ENCODE measurements at regions not wholly inside any gene's neighbourhood (a gene's known extent, or its start where the extent isn't known, plus 50 kb on each side); places are given as distances from the start of the nearest gene placed in this dataset.

DNA sequence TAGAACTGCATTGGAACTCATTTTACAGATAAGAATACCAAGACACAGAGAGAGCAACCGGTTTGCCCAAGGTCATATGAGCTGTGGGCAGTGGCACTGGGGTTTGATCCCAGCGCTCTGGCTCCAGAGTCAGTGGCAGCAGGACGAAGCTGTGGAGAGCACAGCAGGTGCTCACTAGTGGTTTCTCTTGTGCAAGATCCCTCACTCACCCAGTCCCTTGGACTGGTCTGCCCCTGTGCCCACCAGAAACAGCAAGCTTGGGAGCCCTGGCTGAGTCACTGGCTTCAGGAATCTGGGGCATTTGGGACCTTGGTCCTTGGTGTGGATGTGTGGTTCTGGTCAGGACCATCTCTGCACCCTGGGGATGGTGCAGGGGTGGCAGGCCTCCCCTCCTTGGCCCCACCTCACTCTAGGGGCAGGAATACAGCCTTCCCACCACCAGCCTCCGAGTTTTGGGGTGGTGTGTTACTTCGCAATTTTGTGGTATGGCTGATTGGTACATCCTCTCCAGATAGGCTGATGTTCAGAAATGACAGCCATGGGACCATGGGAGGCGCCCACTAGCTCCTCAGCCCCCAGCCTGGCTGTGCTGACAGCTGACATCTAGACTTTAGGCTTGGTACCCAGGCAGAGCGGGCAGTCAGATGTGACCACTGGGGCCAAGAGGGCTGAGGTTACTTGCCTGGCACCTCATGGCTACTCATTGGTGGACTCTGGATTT is 104.6 kb downstream of the LSM3 start:
- TF ChIP-seq, protein P1, sequence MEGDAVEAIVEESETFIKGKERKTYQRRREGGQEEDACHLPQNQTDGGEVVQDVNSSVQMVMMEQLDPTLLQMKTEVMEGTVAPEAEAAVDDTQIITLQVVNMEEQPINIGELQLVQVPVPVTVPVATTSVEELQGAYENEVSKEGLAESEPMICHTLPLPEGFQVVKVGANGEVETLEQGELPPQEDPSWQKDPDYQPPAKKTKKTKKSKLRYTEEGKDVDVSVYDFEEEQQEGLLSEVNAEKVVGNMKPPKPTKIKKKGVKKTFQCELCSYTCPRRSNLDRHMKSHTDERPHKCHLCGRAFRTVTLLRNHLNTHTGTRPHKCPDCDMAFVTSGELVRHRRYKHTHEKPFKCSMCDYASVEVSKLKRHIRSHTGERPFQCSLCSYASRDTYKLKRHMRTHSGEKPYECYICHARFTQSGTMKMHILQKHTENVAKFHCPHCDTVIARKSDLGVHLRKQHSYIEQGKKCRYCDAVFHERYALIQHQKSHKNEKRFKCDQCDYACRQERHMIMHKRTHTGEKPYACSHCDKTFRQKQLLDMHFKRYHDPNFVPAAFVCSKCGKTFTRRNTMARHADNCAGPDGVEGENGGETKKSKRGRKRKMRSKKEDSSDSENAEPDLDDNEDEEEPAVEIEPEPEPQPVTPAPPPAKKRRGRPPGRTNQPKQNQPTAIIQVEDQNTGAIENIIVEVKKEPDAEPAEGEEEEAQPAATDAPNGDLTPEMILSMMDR (IDR thresholded peaks at IDR 0.05; ENCODE audit: low read depth, low read length), result no peak
- DNase-seq (ENCODE audit: low read depth in 2 of 2), result no peak

DNA sequence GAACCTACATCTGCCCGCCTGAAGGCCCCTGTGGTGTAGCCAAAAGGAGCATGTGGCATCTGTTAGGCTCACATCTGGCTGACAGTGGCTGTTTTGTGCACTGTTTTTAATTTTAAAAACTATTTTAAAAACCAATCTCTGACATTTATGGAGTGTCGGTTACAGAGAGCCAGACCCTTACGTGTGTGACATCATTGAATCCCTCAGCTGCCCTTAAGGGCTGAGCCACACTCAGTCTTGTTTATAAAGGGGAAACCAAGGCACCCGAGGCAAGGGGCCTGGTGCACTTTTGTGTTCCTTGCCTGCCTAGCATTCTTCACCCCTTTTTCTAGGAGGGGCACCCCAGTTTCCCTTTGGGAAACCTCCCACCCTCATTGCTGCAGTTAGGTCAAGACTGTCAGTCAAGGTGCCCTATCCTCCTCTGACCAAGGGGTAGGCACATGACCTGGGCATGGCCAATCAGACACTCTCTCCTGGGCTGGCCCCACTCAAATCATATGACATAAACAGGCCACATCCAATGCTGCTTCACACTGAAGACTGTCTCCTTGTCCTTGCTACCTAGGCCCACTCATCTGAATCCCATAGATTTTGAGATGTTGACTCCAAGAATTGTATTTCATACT is 105.3 kb downstream of the LSM3 start:
- TF ChIP-seq, protein P1 (IDR thresholded peaks at IDR 0.05; ENCODE audit: low read depth, low read length), result no peak
- H3K4me3 ChIP-seq (replicated peaks in 1 of 2; ENCODE audit: low read depth in 2 of 2, low read length in 2 of 2), result no peak overlapping the region
- DNase-seq (ENCODE audit: low read depth in 2 of 2), result no peak

More for the DNA sequence above, 104.6 kb downstream of the LSM3 start:
- no peak overlapping the region for H3K4me3 ChIP-seq (replicated peaks in 1 of 2; ENCODE audit: low read depth in 2 of 2, low read length in 2 of 2)

DNA sequence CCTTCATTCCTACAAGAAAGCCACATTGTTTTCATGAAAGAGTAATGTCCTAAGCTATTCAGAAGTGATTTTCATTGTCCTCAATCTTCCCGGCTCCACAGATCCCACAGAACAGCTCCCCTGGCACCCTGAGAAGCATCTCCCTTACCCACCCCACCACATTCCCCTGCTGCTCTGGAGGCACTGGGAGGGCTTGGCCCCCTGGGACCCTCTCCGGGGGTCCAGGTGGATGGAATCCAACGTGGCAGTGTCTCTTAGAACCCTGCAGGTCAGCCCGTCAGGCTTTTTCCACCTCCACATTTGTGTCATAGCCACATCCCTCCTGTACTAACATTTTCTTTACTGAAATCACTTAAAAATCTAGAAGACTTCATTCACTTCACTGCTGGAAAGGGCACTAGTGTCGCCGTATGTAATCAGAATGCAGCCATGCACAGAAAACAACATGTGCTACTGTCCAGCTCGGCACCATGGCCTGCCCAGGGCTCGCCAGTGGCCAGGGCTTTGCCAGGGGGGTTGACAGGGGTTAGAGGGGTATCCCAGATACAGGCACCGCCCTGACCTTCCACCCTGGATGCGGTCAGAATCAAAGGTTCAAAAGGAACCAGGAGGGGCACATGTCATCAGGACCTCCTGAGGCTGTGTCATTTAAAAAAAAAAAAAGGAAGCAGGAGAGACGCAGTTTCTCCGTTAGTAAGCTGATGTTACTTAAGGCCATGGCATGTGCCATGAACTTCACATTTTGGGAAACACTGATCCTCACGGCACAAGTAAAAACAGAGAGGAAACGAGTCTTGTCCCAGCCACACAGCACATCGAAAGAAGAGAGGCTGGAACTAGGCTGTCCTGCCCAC is 106.3 kb downstream of the LSM3 start:
- no peak overlapping the region for H3K4me3 ChIP-seq (replicated peaks in 1 of 2; ENCODE audit: low read depth in 2 of 2, low read length in 2 of 2)
- TF ChIP-seq, protein P1 (IDR thresholded peaks at IDR 0.05; ENCODE audit: low read depth, low read length), result no peak
- DNase-seq (ENCODE audit: low read depth in 2 of 2), result no peak

DNA sequence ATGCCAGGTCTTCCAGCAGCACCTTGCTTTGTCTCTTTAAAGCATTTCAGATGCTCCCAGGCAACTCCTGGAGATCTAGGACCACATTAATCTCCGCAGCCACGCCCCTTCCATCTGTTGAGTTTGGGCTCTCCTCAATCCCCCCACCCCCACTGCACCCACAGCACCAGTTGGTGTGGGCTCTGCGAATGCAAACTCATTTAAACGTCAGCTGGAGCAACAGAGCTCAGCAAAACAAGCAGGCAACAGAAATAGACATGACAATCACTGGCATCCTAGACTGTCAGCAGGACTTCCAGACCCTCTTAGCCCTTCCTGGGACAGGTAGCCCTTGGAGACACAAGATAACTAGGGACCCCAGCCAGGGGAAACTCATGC is 106.9 kb downstream of the LSM3 start:
- no peak overlapping the region for H3K4me3 ChIP-seq (replicated peaks in 1 of 2; ENCODE audit: low read depth in 2 of 2, low read length in 2 of 2)
- DNase-seq (ENCODE audit: low read depth in 2 of 2), result no peak
- TF ChIP-seq, protein P1 (IDR thresholded peaks at IDR 0.05; ENCODE audit: low read depth, low read length), result no peak

DNA sequence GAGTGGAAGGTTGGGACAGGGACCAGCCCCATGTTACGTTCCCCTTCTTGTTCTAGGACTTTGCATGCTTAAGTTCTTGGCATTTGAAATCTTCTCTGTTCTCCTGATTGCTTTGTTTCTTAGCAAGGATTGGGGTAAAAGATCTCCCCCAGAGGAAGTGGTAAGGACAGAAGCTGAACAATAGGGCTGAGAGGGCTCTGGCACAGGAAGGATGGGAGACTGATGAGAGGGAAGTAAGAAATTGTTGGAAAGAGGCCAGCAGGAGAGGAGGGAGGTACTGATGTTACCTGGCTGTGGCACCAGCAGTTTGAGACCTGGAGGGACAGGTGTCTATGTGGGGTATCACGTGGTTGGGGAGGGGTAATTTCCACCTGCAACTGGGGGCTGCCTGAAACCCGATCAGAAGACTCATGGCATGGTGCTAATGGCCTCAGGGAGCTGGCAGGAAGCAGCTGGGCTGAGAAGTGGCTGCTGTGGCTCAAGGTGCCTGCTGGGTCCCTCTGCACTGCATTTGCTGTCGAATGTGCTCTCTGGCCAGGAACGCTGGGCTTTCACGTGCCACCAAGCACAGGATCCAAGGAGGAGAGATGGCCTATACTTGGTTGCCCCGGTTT is 108.4 kb downstream of the LSM3 start:
- TF ChIP-seq, protein P1 (IDR thresholded peaks at IDR 0.05; ENCODE audit: low read depth, low read length), result no peak
- no peak for DNase-seq (ENCODE audit: low read depth in 2 of 2)

DNA sequence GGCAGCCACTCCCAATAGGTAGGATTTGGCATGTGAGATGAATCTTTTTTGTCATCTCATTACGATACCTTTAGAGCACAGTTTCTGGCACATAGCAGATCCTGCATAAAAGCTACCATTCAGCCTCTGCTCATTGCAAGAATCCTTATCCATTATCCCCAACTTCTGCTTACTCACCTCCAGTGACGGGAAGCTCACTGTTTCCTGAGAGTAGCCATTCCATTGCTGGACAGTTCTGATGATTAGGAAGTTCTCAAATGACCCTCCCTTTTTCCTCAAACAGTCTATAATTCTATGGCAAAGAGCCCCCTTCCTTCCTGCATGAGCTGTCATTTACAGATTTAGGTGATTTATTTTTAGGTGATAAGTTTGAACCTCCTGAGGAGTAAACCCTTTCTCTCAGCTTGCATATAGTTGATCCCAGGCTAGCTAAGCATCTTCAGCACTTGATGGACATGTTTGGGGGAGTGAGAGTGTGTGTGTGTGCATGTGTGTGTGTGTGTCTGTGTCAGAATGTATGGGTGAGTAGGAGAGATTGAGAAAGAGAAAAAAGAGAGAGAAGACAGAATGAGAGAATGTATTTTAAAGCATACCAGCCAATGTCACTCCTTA is 109.7 kb downstream of the LSM3 start:
- TF ChIP-seq, protein P1 (IDR thresholded peaks at IDR 0.05; ENCODE audit: low read depth, low read length), result no peak
- H3K4me3 ChIP-seq (replicated peaks in 1 of 2; ENCODE audit: low read depth in 2 of 2, low read length in 2 of 2), result no peak overlapping the region
- DNase-seq (ENCODE audit: low read depth in 2 of 2), result no peak

More for the DNA sequence above, 108.4 kb downstream of the LSM3 start:
- no peak overlapping the region for H3K4me3 ChIP-seq (replicated peaks in 1 of 2; ENCODE audit: low read depth in 2 of 2, low read length in 2 of 2)

Measured in cardiac fibroblast (primary cell).